Stomach smooth muscle (tissue), 2 donors: ENCODE measurements at regions not wholly inside any gene's neighbourhood (a gene's known extent, or its start where the extent isn't known, plus 50 kb on each side); places are given as distances from the start of the nearest gene placed in this dataset.

Experiments
- H3K27ac ChIP-seq: one replicate; pipeline ENCODE4 v1.7.0; 2013; ENCODE audit warnings: mild to moderate bottlenecking, low read length, inconsistent platforms
- H3K27me3 ChIP-seq, 2 donors: one replicate each; pipeline ENCODE4 v1.7.0; 2013; ENCODE audit warnings: low read length in 2 of 2; ENCODE audit not compliant: insufficient read depth in 2 of 2, control insufficient read depth in 1 of 2
- H3K36me3 ChIP-seq, 2 donors: one replicate each; pipeline ENCODE4 v1.7.0; 2013; ENCODE audit warnings: low read length in 2 of 2; ENCODE audit not compliant: control insufficient read depth in 2 of 2, insufficient read depth in 2 of 2
- H3K4me1 ChIP-seq: one replicate; pipeline ENCODE4 v1.7.0; 2013; ENCODE audit warnings: low read length; ENCODE audit not compliant: control insufficient read depth, insufficient read depth
- H3K4me3 ChIP-seq, 2 donors: one replicate each; pipeline ENCODE4 v1.7.0; 2013; ENCODE audit warnings: low read length in 2 of 2
- H3K9ac ChIP-seq, 2 donors: one replicate each; pipeline ENCODE4 v1.7.0; 2013; ENCODE audit warnings: low read length in 2 of 2, mild to moderate bottlenecking in 1 of 2
- H3K9me3 ChIP-seq, 2 donors: one replicate each; pipeline ENCODE4 v1.7.0; 2013; ENCODE audit warnings: low read length in 2 of 2; ENCODE audit not compliant: control insufficient read depth in 2 of 2
- donor health status: healthy.
- donor health status: Pancreatic carcinoma.

DNA sequence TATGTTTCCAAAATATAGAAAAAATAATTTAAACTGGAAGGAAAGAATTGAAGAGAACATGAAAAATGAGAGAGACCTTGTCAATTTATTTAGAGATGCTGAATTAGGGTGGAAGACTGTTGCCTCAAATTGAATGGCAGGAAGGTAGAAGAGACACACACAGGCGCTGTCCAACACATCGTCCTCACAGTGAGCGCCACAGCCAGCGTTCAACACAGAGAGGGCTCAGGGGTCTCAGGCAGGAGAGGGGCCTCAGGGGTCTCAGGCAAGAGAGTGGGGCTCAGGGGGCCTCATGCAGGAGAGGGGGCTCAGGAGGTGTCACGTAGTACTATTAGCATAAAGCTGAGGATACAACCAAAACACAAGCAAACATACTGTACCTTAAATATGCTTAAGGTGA is 65.7 kb downstream of the TMEM18 start:
- no peaks in the 10 kb centered on the region for H3K27me3 ChIP-seq
- no peaks in the 10 kb centered on the region for H3K4me1 ChIP-seq
- H3K27ac ChIP-seq, result no peak overlapping the region
- H3K9me3 ChIP-seq, result no peaks in the 10 kb centered on the region
- no peak overlapping the region for H3K4me3 ChIP-seq
- H3K36me3 ChIP-seq, result no peaks in the 10 kb centered on the region
- no peak overlapping the region for H3K9ac ChIP-seq

GRCh38 chr2:610491-610890 is 66.7 kb downstream of the TMEM18 start:
- Histone ChIP-seq H3K4me3 (no peak overlapping the region), H3K9me3 (no peaks in the 10 kb centered on the region), H3K27me3 (peaks cover 0 to 1% of the 10 kb centered on the region in 2 donors), H3K9ac (no peak overlapping the region), H3K27ac (no peak overlapping the region), H3K36me3 (no peaks in the 10 kb centered on the region), H3K4me1 (no peaks in the 10 kb centered on the region)

- H3K27me3 ChIP-seq, result peaks cover 0 to 4% of the 10 kb centered on the region in 2 donors
- no peaks in the 10 kb centered on the region for H3K4me1 ChIP-seq
- H3K36me3 ChIP-seq, result no peaks in the 10 kb centered on the region
- H3K4me3 ChIP-seq, result no peak overlapping the region
- no peak overlapping the region for H3K9ac ChIP-seq
- no peak overlapping the region for H3K27ac ChIP-seq
- H3K9me3 ChIP-seq, result no peaks in the 10 kb centered on the region
Measured at GRCh38 chr2:609881-610280, 67.3 kb downstream of the TMEM18 start.

DNA sequence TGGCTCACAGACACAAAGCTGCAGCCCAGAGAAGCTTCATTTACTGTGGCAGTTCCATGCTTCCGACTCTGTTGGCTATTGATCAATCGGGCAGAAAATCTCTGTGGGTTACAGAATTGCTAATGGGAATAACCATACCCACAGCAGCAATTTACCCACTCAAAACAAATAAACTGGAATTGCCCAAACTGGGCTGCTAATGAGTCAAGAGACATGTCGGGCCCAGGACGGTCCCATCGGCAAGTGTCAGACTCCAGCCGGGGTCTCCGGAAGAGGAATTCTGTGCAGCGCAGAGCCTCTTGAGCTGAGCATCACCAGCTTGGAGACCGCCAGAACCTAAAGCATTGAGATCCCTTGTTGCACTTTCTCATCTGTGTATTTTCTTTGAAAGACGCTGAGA is 67.8 kb downstream of the TMEM18 start:
- Histone ChIP-seq H3K27ac (no peak overlapping the region), H3K27me3 (peaks cover 0 to 4% of the 10 kb centered on the region in 2 donors), H3K4me3 (no peak overlapping the region), H3K4me1 (no peaks in the 10 kb centered on the region), H3K36me3 (no peaks in the 10 kb centered on the region), H3K9ac (no peak overlapping the region), H3K9me3 (no peaks in the 10 kb centered on the region)

DNA sequence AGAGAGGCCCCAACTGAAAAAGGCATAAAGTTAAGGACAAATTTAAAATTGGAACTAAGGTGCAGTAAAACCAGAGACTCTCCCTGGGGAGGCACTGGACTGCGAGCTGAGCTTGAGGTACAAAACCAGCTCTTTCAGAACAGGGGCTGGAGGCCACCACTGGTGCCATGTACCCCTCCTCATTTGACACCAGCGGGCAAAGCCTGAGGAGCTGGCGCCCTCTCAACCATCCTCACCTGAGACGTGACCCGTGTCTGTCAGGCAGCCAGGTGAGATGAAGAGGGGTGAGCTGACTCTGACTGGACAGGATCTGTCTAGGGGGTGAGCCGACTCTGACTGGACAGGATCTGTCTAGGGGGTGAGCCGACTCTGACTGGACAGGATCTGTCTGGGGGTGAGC is 68.5 kb downstream of the TMEM18 start:
- H3K27ac ChIP-seq, result no peak overlapping the region
- H3K4me1 ChIP-seq, result no peaks in the 10 kb centered on the region
- no peak overlapping the region for H3K4me3 ChIP-seq
- peaks cover 0 to 4% of the 10 kb centered on the region in 2 donors for H3K27me3 ChIP-seq
- H3K9ac ChIP-seq, result no peak overlapping the region
- H3K36me3 ChIP-seq, result no peaks in the 10 kb centered on the region
- H3K9me3 ChIP-seq, result no peaks in the 10 kb centered on the region

DNA sequence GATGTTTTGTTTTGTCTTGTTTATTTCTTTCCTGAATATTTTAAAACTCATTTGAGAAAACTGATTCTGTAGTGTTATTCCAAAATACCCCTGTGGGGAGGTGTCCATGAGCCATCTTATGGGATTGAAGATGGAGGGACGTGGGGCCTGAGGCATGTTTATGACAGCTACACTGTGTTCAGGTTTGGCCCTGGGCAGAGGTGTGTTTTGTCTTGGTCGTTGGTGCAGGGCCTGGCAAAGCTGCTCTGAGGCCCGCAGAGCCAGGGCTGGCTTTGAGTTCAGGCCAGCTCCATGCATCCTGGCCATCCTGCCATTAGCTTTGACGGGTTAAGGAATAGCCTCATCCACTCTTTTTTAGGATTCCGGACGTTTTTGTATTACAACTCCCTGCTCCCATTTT is 68.9 kb downstream of the TMEM18 start:
- H3K9me3 ChIP-seq, result no peaks in the 10 kb centered on the region
- no peak overlapping the region for H3K9ac ChIP-seq
- no peaks in the 10 kb centered on the region for H3K36me3 ChIP-seq
- peaks cover 0 to 4% of the 10 kb centered on the region in 2 donors for H3K27me3 ChIP-seq
- H3K27ac ChIP-seq, result no peak overlapping the region
- no peak overlapping the region for H3K4me3 ChIP-seq
- H3K4me1 ChIP-seq, result no peaks in the 10 kb centered on the region

- Histone ChIP-seq H3K4me3 (no peak overlapping the region), H3K9me3 (no peaks in the 10 kb centered on the region), H3K27me3 (peaks cover 0 to 4% of the 10 kb centered on the region in 2 donors), H3K4me1 (no peaks in the 10 kb centered on the region), H3K27ac (no peak overlapping the region), H3K36me3 (no peaks in the 10 kb centered on the region), H3K9ac (no peak overlapping the region)
Measured at GRCh38 chr2:607709-608108, 69.5 kb downstream of the TMEM18 start.

DNA sequence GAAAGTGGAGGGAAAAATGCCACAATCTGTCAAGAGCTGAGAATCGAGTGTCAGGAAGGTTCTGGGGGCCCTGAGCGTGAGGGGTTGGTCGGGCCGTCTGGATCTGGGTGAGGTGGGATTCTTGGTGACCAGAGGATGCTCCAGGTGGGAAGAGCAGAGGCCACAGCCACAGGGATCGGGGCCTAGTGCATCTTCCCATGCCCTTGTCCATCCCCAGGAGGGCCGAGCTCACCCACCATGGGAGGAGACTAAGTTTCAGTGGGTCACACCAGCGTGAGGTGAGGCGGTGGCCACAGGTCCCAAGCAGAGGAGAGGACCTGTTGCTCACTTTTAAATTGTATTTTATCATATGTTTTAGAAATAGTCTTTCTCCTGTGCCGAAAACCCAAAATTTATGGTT is 70.0 kb downstream of the TMEM18 start:
- Histone ChIP-seq H3K4me3 (no peak overlapping the region), H3K9ac (no peak overlapping the region), H3K27ac (no peak overlapping the region)

DNA sequence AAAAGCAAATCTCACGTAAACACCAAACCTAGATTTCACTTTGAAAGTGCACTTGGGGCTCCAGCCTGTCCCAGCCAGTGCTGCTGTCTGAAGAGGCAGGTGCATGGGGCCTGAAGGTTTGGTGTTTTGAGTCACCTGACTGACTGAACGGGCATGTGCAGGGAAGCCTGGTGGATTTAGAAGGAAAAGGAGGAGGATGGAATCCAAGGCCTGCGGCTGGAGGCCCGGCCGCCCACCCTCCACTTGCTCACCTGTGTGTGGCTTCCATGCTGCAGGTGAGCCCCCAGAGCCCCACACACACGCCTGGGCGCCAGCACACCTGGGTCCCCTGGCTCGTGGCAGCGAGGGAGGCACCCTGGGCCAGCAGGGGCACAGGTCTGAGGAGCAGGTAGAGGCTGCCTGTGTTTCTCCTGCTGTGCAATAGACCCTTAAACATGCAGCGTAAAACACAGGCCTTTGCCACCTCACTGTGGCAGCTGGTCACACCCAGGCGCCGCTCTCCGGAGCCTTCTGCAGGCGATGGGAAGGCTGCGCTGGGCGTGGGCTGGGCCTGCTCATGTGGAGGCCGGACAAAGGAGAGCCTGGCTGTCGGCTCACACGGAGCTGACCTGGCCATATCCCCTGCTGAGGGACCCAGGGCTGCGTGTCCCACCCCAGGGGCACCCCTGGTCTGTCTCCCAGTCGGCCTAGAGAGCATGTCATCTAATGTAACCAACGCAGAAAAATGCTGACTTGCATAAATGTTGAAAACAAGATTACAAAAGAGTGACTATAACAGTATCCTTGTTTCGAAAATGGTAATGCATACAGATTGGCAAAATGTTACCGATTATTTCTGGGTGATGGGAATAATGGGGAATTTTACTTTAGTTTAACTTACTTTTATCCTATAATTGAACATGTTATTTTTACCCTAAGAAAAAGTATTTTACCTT is 71.3 kb downstream of the TMEM18 start:
- H3K9ac ChIP-seq, result no peak overlapping the region
- H3K4me3 ChIP-seq, result no peak overlapping the region
- H3K27ac ChIP-seq, result no peak overlapping the region
- peaks cover 0 to 4% of the 10 kb centered on the region in 2 donors for H3K27me3 ChIP-seq
- H3K4me1 ChIP-seq, result no peaks in the 10 kb centered on the region
- no peaks in the 10 kb centered on the region for H3K9me3 ChIP-seq
- H3K36me3 ChIP-seq, result no peaks in the 10 kb centered on the region

More for the DNA sequence above, 70.0 kb downstream of the TMEM18 start:
- no peaks in the 10 kb centered on the region for H3K4me1 ChIP-seq
- peaks cover 0 to 4% of the 10 kb centered on the region in 2 donors for H3K27me3 ChIP-seq
- H3K9me3 ChIP-seq, result no peaks in the 10 kb centered on the region
- H3K36me3 ChIP-seq, result no peaks in the 10 kb centered on the region

- Histone ChIP-seq H3K9ac (no peak overlapping the region), H3K27ac (no peak overlapping the region), H3K27me3 (peaks cover 0 to 4% of the 10 kb centered on the region in 2 donors), H3K4me3 (no peak overlapping the region), H3K9me3 (no peaks in the 10 kb centered on the region), H3K36me3 (no peaks in the 10 kb centered on the region), H3K4me1 (no peaks in the 10 kb centered on the region)
Measured at GRCh38 chr2:604854-605524, 72.2 kb downstream of the TMEM18 start.

DNA sequence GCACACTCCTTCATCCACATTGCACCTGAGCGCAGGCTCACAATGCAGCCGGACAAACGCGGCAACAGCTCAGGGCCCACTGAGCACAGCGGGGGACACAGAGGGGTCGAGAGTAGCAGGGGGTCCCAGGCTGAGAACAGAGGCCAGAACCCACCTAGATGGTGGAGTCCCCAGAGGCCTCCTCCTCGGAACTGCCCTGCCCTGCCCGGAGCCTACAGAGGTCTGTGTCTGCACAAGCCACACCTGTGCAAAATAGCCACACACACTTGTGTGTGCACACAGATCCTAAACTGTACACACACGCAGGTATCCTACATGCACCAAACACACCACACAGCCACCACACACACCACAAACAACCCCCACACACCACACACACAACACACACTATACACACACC is 72.8 kb downstream of the TMEM18 start:
- Histone ChIP-seq H3K27me3 (peaks cover 0 to 7% of the 10 kb centered on the region in 2 donors), H3K9me3 (no peaks in the 10 kb centered on the region), H3K27ac (no peak overlapping the region), H3K36me3 (no peaks in the 10 kb centered on the region), H3K9ac (no peak overlapping the region), H3K4me1 (no peaks in the 10 kb centered on the region), H3K4me3 (no peak overlapping the region)
